ENCODE measurements at regions not wholly inside any gene's neighbourhood (a gene's known extent, or its start where the extent isn't known, plus 50 kb on each side); places are given as distances from the start of the nearest gene placed in this dataset.

GRCh38 chr21:35896060-35896459, 164.3 kb downstream of the SETD4 start:
- DNase-seq (ENCODE audit: low spot score), result no peak

- DNase-seq (ENCODE audit: low spot score), result no peak
These were observed 164.7 kb downstream of the SETD4 start for GRCh38 chr21:35895598-35895997.

- DNase-seq (ENCODE audit: low spot score), result no peak
These were observed 167.2 kb downstream of the SETD4 start for GRCh38 chr21:35893156-35893555.

- DNase-seq (ENCODE audit: low spot score), result no peak
These were observed 173.4 kb downstream of the SETD4 start for GRCh38 chr21:35886887-35887286.

GRCh38 chr21:35885942-35886541, 174.3 kb downstream of the SETD4 start:
- no peak for DNase-seq (ENCODE audit: low spot score)

- no peak for DNase-seq (ENCODE audit: low spot score)
These were observed 177.5 kb downstream of the SETD4 start for GRCh38 chr21:35882791-35883240.

- no peak for DNase-seq (ENCODE audit: low spot score)
These were observed 186.9 kb downstream of the SETD4 start for GRCh38 chr21:35873441-35873840.

- DNase-seq (ENCODE audit: low spot score), result no peak
These were observed 188.4 kb downstream of the SETD4 start for GRCh38 chr21:35871906-35872305.

- DNase-seq (ENCODE audit: low spot score), result no peak
These were observed 191.5 kb downstream of the SETD4 start for GRCh38 chr21:35868869-35869223.

GRCh38 chr21:35868005-35868868, 192.1 kb downstream of the SETD4 start:
- no peak for DNase-seq (ENCODE audit: low spot score)

- no peak for DNase-seq (ENCODE audit: low spot score)
These were observed 196.3 kb downstream of the SETD4 start for GRCh38 chr21:35864039-35864438.

- no peak for DNase-seq (ENCODE audit: low spot score)
These were observed 197.4 kb downstream of the SETD4 start for GRCh38 chr21:35862969-35863368.

GRCh38 chr21:35861661-35862060, 198.7 kb downstream of the SETD4 start:
- no peak for DNase-seq (ENCODE audit: low spot score)

- DNase-seq (ENCODE audit: low spot score), result no peak
These were observed 200.0 kb downstream of the SETD4 start for GRCh38 chr21:35860189-35860869.

GRCh38 chr21:35859677-35860076, 200.6 kb downstream of the SETD4 start:
- DNase-seq (ENCODE audit: low spot score), result no peak

- no peak for DNase-seq (ENCODE audit: low spot score)
These were observed 203.2 kb downstream of the SETD4 start for GRCh38 chr21:35857095-35857494.

- DNase-seq (ENCODE audit: low spot score), result no peak
These were observed 204.8 kb downstream of the SETD4 start for GRCh38 chr21:35855484-35855883.

GRCh38 chr21:35854281-35854680, 206.0 kb downstream of the SETD4 start:
- no peak for DNase-seq (ENCODE audit: low spot score)

GRCh38 chr21:35853321-35854239, 206.7 kb downstream of the SETD4 start:
- DNase-seq (ENCODE audit: low spot score), result no peak

GRCh38 chr21:35852820-35853219, 207.5 kb downstream of the SETD4 start:
- DNase-seq (ENCODE audit: low spot score), result no peak

GRCh38 chr21:35850542-35851103, 209.7 kb downstream of the SETD4 start:
- DNase-seq (ENCODE audit: low spot score), result no peak

Data from SK-N-DZ (cell line).